ENCODE measurements at regions not wholly inside any gene's neighbourhood (a gene's known extent, or its start where the extent isn't known, plus 50 kb on each side); places are given as distances from the start of the nearest gene placed in this dataset.

- Histone ChIP-seq H3K4me1 (ENCODE audit: control insufficient read depth in 2 of 2, insufficient read depth in 2 of 2, low read length in 2 of 2) (peaks cover 0 to 4% of the 10 kb centered on the region in 2 donors), H3K27me3 (replicated peaks in 1 of 4; ENCODE audit: control extremely low read depth in 1 of 4, control insufficient read depth in 3 of 4, insufficient read depth in 4 of 4, low read length in 3 of 4) (peaks cover 0 to 10% (median 2%) of the 10 kb centered on the region in 4 experiments), H3K36me3 (replicated peaks in 1 of 2; ENCODE audit: control extremely low read depth in 1 of 2, control insufficient read depth in 1 of 2, extremely low read depth in 1 of 2, insufficient read depth in 2 of 2, low read length in 1 of 2) (no peaks in the 10 kb centered on the region), H3K27ac (ENCODE audit: low read length in 2 of 2) (no peak overlapping the region), H3K4me3 (ENCODE audit: control extremely low read depth in 1 of 5, extremely low read depth in 1 of 5, insufficient read depth in 1 of 5, low read depth in 2 of 5, low read length in 4 of 5) (no peak overlapping the region), H4K20me1 (ENCODE audit: control insufficient read depth, insufficient read depth, low read length, poor library complexity, severe bottlenecking) (no peaks in the 10 kb centered on the region), H3K4me2 (replicated peaks; ENCODE audit: low read depth, low read length, poor library complexity, severe bottlenecking) (no peak overlapping the region), H3K79me2 (ENCODE audit: control insufficient read depth, insufficient read depth, low read length) (no peaks in the 10 kb centered on the region), H2AFZ (ENCODE audit: insufficient read depth, low read depth, low read length, poor library complexity, severe bottlenecking) (no peak overlapping the region), H3K9me3 (ENCODE audit: control extremely low read depth in 1 of 3, control insufficient read depth in 2 of 3, insufficient read depth in 1 of 3, low read length in 2 of 3) (no peaks in the 10 kb centered on the region), H3K9ac (ENCODE audit: low read length) (no peak overlapping the region)
- ChIA-PET CTCF (no interaction called here), POLR2A (no interaction called here)
- intact Hi-C loops (cut with micrococcal nuclease), result no loop called here
- Mint-ChIP-seq H3K27me3 (peaks cover 8% of the 10 kb centered on the region), H3K4me3 (no peak overlapping the region), H3K9me3 (ENCODE audit: insufficient read depth) (no peaks in the 10 kb centered on the region), H3K27ac (no peak overlapping the region), H3K4me1 (peaks cover 16% of the 10 kb centered on the region)
- TF ChIP-seq EZH2 (IDR thresholded peaks at IDR 0.05; ENCODE audit: borderline replicate concordance, insufficient read depth, low read depth, low read length, poor library complexity, severe bottlenecking), result no peak
- no peak for TF ChIP-seq CTCF (IDR thresholded peaks at IDR 0.05)
- ATAC-seq (ENCODE audit: low read depth) (no peak), DNase-seq (no peak)
- WGBS (ENCODE audit: insufficient coverage), result 80% methylated on average over 3 of the region's 5 CpGs
These were observed 105.7 kb upstream of the PHACTR1 start for GRCh38 chr6:12610862-12611261.

- no peaks in the 10 kb centered on the region for H3K4me1 ChIP-seq (ENCODE audit: control insufficient read depth in 2 of 2, insufficient read depth in 2 of 2, low read length in 2 of 2)
- H3K79me2 ChIP-seq (ENCODE audit: control insufficient read depth, insufficient read depth, low read length), result no peaks in the 10 kb centered on the region
- Mint-ChIP-seq H3K4me3 (no peak overlapping the region), H3K27me3 (peaks cover 8% of the 10 kb centered on the region), H3K9me3 (ENCODE audit: insufficient read depth) (no peaks in the 10 kb centered on the region), H3K4me1 (peaks cover under 1% of the 10 kb centered on the region), H3K27ac (no peak overlapping the region)
- no peak for ATAC-seq (ENCODE audit: low read depth)
- no peak overlapping the region for H3K27ac ChIP-seq (ENCODE audit: low read length in 2 of 2)
- no peak overlapping the region for H3K9ac ChIP-seq (ENCODE audit: low read length)
- no peaks in the 10 kb centered on the region for H3K36me3 ChIP-seq (replicated peaks in 1 of 2; ENCODE audit: control extremely low read depth in 1 of 2, control insufficient read depth in 1 of 2, extremely low read depth in 1 of 2, insufficient read depth in 2 of 2, low read length in 1 of 2)
- intact Hi-C loops (cut with micrococcal nuclease), result no loop called here
- no peaks in the 10 kb centered on the region for H4K20me1 ChIP-seq (ENCODE audit: control insufficient read depth, insufficient read depth, low read length, poor library complexity, severe bottlenecking)
- whole genome bisulfite sequencing (ENCODE audit: insufficient coverage), result no CpG with 5 or more reads among the region's 8 CpGs
- no peak overlapping the region for H3K4me3 ChIP-seq (ENCODE audit: control extremely low read depth in 1 of 5, extremely low read depth in 1 of 5, insufficient read depth in 1 of 5, low read depth in 2 of 5, low read length in 4 of 5)
- no peaks in the 10 kb centered on the region for H3K9me3 ChIP-seq (ENCODE audit: control extremely low read depth in 1 of 3, control insufficient read depth in 2 of 3, insufficient read depth in 1 of 3, low read length in 2 of 3)
- POLR2A ChIA-PET, result no interaction called here
- no peak for DNase-seq
- peaks cover 0 to 10% (median 2%) of the 10 kb centered on the region in 4 experiments for H3K27me3 ChIP-seq (replicated peaks in 1 of 4; ENCODE audit: control extremely low read depth in 1 of 4, control insufficient read depth in 3 of 4, insufficient read depth in 4 of 4, low read length in 3 of 4)
- CTCF ChIA-PET, result no interaction called here
- no peak overlapping the region for H2AFZ ChIP-seq (ENCODE audit: insufficient read depth, low read depth, low read length, poor library complexity, severe bottlenecking)
- TF ChIP-seq EZH2 (IDR thresholded peaks at IDR 0.05; ENCODE audit: borderline replicate concordance, insufficient read depth, low read depth, low read length, poor library complexity, severe bottlenecking) (no peak), CTCF (IDR thresholded peaks at IDR 0.05) (no peak)
- no peak overlapping the region for H3K4me2 ChIP-seq (replicated peaks; ENCODE audit: low read depth, low read length, poor library complexity, severe bottlenecking)
These were observed 102.8 kb upstream of the PHACTR1 start for GRCh38 chr6:12613811-12614210.
